ENCODE measurements at regions not wholly inside any gene's neighbourhood (a gene's known extent, or its start where the extent isn't known, plus 50 kb on each side); places are given as distances from the start of the nearest gene placed in this dataset.

GRCh38 chr11:70697701-70698100 lies 299.4 kb downstream of the CTTN start:
- Histone ChIP-seq H3K79me2 (ENCODE audit: insufficient read depth, low read length) (peaks cover 4% of the 10 kb centered on the region), H2AFZ (ENCODE audit: low read length) (no peak overlapping the region), H3K27me3 (ENCODE audit: control insufficient read depth in 1 of 2, insufficient read depth in 2 of 2, low read length in 2 of 2) (no peaks in the 10 kb centered on the region), H3K4me3 (replicated peaks in 1 of 3; ENCODE audit: insufficient read depth in 1 of 3, low read depth in 2 of 3, low read length in 3 of 3) (no peak overlapping the region), H3K4me1 (ENCODE audit: insufficient read depth, low read length) (peaks cover 26% of the 10 kb centered on the region), H3K27ac (ENCODE audit: extremely low read length, insufficient read depth, low read length) (no peak overlapping the region), H3K4me2 (ENCODE audit: low read depth, low read length) (no peak overlapping the region), H4K20me1 (ENCODE audit: insufficient read depth, low read length) (peaks cover 6% of the 10 kb centered on the region; the same call in 1 of the 2 replicates), H3K9ac (ENCODE audit: insufficient read depth, low read depth, low read length) (no peak overlapping the region), H3K9me3 (ENCODE audit: low read length) (no peaks in the 10 kb centered on the region), H3K36me3 (replicated peaks in 1 of 2; ENCODE audit: control insufficient read depth in 1 of 2, insufficient read depth in 2 of 2, low read length in 2 of 2) (peaks cover 16 to 34% of the 10 kb centered on the region in 2 experiments)
- CTCF ChIA-PET (ENCODE audit: low intra/inter-chr PET ratio, low total read pairs), result no interaction called here
- no peak for DNase-seq (ENCODE audit: low spot score)
- WGBS (ENCODE audit: low lambda C conversion rate), result 95% methylated on average over 3 of the region's 8 CpGs
- ATAC-seq, result no peak
- BruUV-seq (replicated peaks), result no TSS peak
- in situ Hi-C loops (cut with HindIII; ENCODE audit: extremely low pct_ligation_motif_present, low pct_unique_long_range_greater_than_20kb) (no loop called here), intact Hi-C loops (cut with micrococcal nuclease; ENCODE audit: unreplicated experiment) (no loop called here)
- POLR2A ChIA-PET, result no interaction called here
- no peak for FAIRE-seq
- TF ChIP-seq PHF21A (CRISPR knock-in tag; IDR thresholded peaks at IDR 0.05), result no peak
- no peak for TF ChIP-seq GPN1 (CRISPR knock-in tag; IDR thresholded peaks at IDR 0.05; ENCODE audit: borderline replicate concordance)
- TF ChIP-seq REST (IDR thresholded peaks at IDR 0.05; ENCODE audit: borderline replicate concordance in 1 of 2, low read depth in 1 of 2, low read length in 2 of 2), result no peak
- TF ChIP-seq ZNF569 (CRISPR knock-in tag; IDR thresholded peaks at IDR 0.05; ENCODE audit: borderline replicate concordance), result no peak
- TF ChIP-seq ZNF501 (CRISPR knock-in tag; IDR thresholded peaks at IDR 0.05), result no peak
- TF ChIP-seq ZNF430 (CRISPR knock-in tag; IDR thresholded peaks at IDR 0.05), result no peak
- TF ChIP-seq ZNF678 (CRISPR knock-in tag; IDR thresholded peaks at IDR 0.05), result no peak
- no peak for TF ChIP-seq GRHL1 (CRISPR knock-in tag; conservative IDR thresholded peaks at IDR 0.05)
- TF ChIP-seq, protein P1, sequence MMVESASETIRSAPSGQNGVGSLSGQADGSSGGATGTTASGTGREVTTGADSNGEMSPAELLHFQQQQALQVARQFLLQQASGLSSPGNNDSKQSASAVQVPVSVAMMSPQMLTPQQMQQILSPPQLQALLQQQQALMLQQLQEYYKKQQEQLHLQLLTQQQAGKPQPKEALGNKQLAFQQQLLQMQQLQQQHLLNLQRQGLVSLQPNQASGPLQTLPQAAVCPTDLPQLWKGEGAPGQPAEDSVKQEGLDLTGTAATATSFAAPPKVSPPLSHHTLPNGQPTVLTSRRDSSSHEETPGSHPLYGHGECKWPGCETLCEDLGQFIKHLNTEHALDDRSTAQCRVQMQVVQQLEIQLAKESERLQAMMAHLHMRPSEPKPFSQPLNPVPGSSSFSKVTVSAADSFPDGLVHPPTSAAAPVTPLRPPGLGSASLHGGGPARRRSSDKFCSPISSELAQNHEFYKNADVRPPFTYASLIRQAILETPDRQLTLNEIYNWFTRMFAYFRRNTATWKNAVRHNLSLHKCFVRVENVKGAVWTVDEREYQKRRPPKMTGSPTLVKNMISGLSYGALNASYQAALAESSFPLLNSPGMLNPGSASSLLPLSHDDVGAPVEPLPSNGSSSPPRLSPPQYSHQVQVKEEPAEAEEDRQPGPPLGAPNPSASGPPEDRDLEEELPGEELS (CRISPR knock-in tag; IDR thresholded peaks at IDR 0.05), result no peak
- TF ChIP-seq, protein P2, sequence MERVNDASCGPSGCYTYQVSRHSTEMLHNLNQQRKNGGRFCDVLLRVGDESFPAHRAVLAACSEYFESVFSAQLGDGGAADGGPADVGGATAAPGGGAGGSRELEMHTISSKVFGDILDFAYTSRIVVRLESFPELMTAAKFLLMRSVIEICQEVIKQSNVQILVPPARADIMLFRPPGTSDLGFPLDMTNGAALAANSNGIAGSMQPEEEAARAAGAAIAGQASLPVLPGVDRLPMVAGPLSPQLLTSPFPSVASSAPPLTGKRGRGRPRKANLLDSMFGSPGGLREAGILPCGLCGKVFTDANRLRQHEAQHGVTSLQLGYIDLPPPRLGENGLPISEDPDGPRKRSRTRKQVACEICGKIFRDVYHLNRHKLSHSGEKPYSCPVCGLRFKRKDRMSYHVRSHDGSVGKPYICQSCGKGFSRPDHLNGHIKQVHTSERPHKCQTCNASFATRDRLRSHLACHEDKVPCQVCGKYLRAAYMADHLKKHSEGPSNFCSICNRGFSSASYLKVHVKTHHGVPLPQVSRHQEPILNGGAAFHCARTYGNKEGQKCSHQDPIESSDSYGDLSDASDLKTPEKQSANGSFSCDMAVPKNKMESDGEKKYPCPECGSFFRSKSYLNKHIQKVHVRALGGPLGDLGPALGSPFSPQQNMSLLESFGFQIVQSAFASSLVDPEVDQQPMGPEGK (CRISPR knock-in tag; IDR thresholded peaks at IDR 0.05), result no peak
- TF ChIP-seq, protein P3, sequence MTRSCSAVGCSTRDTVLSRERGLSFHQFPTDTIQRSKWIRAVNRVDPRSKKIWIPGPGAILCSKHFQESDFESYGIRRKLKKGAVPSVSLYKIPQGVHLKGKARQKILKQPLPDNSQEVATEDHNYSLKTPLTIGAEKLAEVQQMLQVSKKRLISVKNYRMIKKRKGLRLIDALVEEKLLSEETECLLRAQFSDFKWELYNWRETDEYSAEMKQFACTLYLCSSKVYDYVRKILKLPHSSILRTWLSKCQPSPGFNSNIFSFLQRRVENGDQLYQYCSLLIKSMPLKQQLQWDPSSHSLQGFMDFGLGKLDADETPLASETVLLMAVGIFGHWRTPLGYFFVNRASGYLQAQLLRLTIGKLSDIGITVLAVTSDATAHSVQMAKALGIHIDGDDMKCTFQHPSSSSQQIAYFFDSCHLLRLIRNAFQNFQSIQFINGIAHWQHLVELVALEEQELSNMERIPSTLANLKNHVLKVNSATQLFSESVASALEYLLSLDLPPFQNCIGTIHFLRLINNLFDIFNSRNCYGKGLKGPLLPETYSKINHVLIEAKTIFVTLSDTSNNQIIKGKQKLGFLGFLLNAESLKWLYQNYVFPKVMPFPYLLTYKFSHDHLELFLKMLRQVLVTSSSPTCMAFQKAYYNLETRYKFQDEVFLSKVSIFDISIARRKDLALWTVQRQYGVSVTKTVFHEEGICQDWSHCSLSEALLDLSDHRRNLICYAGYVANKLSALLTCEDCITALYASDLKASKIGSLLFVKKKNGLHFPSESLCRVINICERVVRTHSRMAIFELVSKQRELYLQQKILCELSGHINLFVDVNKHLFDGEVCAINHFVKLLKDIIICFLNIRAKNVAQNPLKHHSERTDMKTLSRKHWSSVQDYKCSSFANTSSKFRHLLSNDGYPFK (CRISPR knock-in tag; IDR thresholded peaks at IDR 0.05; ENCODE audit: borderline replicate concordance), result no peak
- TF ChIP-seq MTA3 (CRISPR knock-in tag; IDR thresholded peaks at IDR 0.05), result no peak
